Left cardiac atrium (tissue), 4 donors: ENCODE measurements at regions not wholly inside any gene's neighbourhood (a gene's known extent, or its start where the extent isn't known, plus 50 kb on each side); places are given as distances from the start of the nearest gene placed in this dataset.

Experiments
- ATAC-seq, 2 donors: fragments of 200-7000 bp; cut with Tn5 transposase; one replicate each; pipeline ENCODE4 v1.9.1; 2020; ENCODE audit warnings: mild to moderate bottlenecking in 2 of 2, moderate library complexity in 2 of 2
- DNase-seq: peaks from one replicate; pipeline ENCODE4 v3.0.0-alpha.2; 2020
- intact Hi-C, 2 donors: fragments of 100-400 bp; cut with DNase I; formaldehyde crosslinking; loops; one replicate each; pipeline versions ENCODE4 v1.14.1 to v1.15.1; 2022 to 2023
- donor health status: DM: no; HTN: yes; CAD: no.
- donor health status: DM: no; HTN: yes; CAD: no; lungs with severe emphysema.
- donor health status: DM: yes; HTN: yes; CAD: no.
- donor health status: Dilated cardiomyopathy.

DNA sequence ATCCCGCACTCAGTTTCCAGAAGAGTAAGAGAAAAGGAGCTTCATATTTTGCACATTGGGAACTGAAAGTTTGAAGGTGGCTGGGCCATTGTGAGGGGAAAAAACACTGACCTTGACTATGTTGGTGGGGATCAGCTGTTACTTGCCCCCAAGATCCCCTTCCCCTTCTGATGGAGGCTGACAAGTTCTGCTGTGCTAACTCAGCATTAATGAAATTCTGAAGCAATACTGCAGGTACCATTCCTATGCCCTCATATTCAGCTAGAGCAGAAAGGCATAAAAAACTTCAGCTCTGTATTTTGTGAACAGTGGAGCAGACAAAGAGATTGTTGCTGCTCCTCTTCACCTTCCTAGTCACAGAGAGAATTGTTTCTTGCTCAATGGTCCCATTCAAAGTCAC lies 1013.8 kb upstream of the C9orf72 start:
- intact Hi-C loops = no loop called here
- no peak for DNase-seq
- ATAC-seq = no peak

DNA sequence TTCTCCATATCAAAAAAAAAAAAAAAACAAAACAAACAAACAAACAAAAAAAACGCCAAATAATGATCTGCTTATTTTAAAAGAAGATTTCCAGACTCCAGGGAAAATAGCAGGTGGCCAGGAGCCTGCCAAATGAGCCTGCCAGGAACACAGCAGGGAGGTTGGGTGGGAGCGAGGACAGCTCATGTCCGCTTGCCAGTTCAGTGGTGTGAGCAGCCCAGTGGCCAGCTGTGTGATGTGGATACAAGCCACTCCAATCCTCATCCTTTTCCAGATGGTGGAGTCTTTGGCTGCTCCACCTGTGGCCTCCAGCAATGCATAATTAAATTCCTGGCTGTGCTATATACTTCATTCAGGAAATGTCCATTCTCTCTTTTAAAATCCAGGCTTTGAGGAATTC lies 1025.1 kb upstream of the C9orf72 start:
- no peak for ATAC-seq
- intact Hi-C loops = no loop called here
- DNase-seq = no peak

GRCh38 chr9:28600226-28600625 lies 1026.9 kb upstream of the C9orf72 start:
- ATAC-seq (no peak), DNase-seq (no peak)
- intact Hi-C loops = no loop called here

DNA sequence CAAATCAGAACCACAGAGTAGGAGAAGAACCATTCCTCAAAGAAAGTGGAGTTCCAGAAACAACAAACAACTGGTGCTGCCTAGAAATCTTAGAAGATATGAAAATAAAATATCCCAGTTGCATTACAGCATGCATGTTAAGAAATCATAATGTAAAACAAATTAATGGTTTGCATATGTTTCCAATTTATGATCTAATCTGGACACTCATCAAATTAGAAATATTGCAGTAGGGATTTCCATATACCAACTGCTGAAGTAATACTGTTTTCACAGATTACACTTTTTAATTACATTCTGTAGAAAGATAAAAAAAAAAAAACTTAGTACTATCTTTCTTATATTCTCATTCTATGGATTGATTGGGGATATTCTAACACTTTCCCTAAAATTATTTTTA lies 1034.6 kb upstream of the C9orf72 start:
- DNase-seq = no peak
- ATAC-seq = no peak
- intact Hi-C loops = no loop called here

DNA sequence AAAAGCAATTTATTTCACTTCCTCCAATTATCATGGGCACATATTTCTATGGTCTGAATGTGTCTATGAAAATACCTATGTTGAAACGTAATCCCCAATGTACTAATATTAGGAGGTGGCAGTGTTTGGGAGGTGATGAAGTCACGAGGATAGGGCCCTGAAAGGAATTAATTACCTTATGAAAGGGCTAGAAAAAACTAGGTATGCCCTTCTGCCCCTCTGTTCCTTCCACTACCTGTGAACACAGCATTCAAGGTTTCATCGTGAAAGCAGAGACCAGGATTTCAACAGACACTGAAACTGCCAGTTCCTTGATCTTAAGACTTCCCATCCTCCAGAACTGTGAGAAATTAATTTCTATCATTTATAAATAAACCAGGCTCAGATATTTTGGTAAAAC lies 1037.1 kb upstream of the C9orf72 start:
- intact Hi-C loops = no loop called here
- no peak for DNase-seq
- no peak for ATAC-seq

DNA sequence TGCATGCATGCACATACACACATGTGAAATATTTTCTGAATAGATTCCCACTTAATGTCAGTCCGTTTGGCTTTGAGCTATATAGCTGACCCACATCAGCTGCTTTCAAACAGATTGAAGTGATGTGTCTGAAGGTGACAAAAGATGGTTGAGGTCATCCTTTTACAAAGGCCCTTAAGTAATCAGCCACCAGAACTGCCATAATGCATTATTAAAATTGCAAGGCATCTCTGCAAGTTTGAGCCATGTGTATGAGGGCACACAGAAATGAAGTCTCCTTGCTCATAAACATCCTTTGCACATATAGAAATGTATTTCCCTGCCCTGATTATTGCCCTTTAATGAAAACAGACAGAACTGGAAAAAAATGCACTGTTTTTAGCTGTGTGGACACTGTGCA lies 1043.0 kb upstream of the C9orf72 start:
- no peak for ATAC-seq

DNA sequence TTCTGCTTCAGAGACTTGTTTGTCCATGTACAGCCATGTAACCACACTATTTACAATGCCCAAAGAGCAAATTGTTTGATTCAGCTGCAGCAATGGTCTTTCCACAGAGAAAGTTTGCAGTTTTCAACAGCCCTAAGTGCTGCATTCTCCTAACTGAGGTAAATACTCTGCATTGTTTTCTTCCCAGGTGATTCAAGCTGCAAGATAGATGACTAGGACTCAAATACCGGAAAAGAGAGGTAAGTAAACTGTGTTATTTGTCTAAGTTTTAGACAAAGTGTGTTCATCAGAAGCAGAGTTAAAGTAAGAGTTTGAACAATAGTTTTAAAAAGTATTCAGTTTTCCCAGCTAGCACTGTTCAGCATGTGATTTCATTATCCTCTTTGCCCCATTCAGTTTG lies 1046.7 kb upstream of the C9orf72 start:
- DNase-seq (no peak), ATAC-seq (no peak)
- intact Hi-C loops = no loop called here

More for the DNA sequence above, 1043.0 kb upstream of the C9orf72 start:
- no peak for DNase-seq
- intact Hi-C loops = no loop called here

- no peak for ATAC-seq
Measured at GRCh38 chr9:28620661-28621060, 1047.4 kb upstream of the C9orf72 start.

GRCh38 chr9:28624771-28625170 lies 1051.5 kb upstream of the C9orf72 start:
- ATAC-seq (no peak), DNase-seq (no peak)
- intact Hi-C loops = no loop called here

More at GRCh38 chr9:28620661-28621060, 1047.4 kb upstream of the C9orf72 start:
- no peak for DNase-seq
- intact Hi-C loops = no loop called here

GRCh38 chr9:28628031-28628430 lies 1054.8 kb upstream of the C9orf72 start:
- DNase-seq (no peak), ATAC-seq (no peak)
- intact Hi-C loops = no loop called here

DNA sequence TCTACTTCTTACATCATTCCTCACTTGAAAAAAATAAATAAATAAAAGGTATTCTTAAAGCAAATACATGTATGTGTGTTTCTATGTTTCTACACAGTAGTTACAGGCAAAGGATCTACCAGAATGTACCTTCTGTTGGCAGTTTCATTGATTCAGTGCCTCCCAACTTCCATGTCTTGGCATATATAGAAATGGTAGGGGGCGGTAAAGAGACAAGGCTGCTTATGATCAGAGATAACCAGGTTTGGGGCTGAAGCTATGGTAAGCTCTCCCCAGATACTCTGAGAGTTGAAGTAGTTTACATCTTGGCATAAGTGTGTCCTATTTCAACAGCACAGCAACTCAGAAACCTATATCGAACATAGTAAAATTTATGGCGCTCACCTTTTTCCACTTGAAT lies 1075.4 kb upstream of the C9orf72 start:
- DNase-seq (no peak), ATAC-seq (no peak)
- intact Hi-C loops = no loop called here

- DNase-seq = no peak
- ATAC-seq = no peak
- intact Hi-C loops = no loop called here
Measured at GRCh38 chr9:28650327-28650726, 1077.0 kb upstream of the C9orf72 start.

DNA sequence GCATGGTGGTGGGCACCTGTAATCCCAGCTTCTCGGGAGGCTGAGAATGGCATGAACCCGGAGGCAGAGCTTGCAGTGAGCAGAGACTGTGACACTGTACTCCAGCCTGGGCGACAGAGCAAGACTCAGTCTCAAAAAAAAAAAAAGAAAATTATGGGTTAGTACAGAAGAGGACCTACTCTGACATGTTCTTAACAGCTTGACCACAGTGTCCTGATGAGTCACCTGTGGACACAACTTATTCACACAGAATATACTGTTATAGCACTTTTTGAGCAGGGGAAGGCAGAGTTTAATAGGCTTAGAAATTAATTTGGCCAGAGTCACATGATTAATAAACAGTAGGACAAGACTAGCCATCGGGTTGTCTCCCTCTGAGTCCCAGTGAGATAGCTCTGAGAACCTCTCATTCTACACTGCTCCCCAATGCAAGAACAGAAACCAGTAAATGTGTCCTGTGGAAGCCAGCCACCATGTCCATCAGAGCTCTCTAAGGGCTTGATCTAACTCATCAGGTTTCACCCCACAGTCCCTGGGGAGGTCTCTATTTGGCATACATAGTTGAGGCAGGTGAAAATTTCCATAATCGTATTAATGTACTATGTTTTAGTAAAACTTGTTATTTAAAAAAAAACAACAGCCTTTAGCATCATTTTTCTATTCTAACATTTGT lies 1077.9 kb upstream of the C9orf72 start:
- DNase-seq (no peak), ATAC-seq (no peak)
- intact Hi-C loops = no loop called here

GRCh38 chr9:28653216-28653615 lies 1079.9 kb upstream of the C9orf72 start:
- intact Hi-C loops = no loop called here
- DNase-seq (no peak), ATAC-seq (no peak)

GRCh38 chr9:28656727-28657126 lies 1083.4 kb upstream of the C9orf72 start:
- intact Hi-C loops = no loop called here
- no peak for DNase-seq
- no peak for ATAC-seq

DNA sequence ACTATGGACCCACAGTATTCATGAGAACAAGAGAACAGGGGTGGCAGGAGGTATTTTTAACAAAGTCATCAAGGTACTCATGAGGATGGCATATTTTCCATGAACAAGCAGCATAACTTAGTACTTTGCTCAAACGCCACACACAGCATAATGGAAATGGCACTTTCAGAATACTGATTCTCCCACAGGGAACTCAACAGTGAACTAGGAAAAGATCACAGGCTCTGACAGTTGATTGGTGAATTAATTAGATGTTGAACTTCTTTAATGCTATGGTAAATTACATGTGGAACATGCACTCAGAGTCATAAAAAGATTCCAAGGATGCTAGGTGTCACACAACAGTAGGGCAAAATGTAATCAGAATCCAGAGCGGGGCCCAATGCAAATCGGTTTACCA lies 1088.6 kb upstream of the C9orf72 start:
- ATAC-seq (no peak), DNase-seq (no peak)
- intact Hi-C loops = no loop called here

DNA sequence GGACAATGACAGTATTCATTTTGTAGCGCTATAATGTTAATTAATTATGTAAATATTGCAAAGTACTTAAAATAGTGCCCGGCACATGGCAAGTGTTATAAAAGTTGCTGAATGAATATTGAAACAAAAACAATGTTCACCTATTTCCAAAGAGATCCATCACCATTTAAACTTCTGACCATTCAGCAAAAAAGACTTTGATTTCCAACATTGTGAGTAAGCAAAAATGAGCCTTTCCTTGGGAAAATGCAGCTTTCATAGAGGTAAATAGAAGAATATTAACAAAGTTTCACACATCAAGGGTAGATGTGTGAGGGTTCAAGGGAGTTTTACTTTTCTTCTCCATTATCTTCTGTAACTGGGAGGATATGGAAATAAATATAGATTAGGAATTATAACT lies 1089.4 kb upstream of the C9orf72 start:
- intact Hi-C loops = no loop called here
- ATAC-seq (no peak), DNase-seq (no peak)

DNA sequence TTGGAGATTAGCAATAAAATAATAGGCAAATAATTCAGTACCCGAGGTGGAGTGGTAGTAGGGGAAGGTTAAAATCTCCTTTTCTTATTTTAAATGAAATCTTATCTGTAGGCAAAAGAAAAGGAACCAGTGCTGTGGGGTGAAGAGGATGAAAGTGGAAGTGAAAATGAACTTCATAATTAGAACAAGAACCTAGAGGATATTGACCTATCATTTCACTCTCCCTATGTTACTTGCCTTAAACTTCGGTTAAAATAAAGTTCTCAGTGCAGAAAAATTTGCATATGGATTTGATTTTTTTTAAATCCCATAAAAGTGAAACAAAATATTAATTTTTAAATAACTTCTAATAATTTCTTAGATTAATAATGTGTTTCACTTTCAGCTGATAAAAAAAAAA lies 1094.9 kb upstream of the C9orf72 start:
- intact Hi-C loops = no loop called here
- DNase-seq = no peak
- ATAC-seq = no peak

- DNase-seq (no peak), ATAC-seq (no peak)
- intact Hi-C loops = no loop called here
Measured at GRCh38 chr9:28671000-28671399, 1097.7 kb upstream of the C9orf72 start.

DNA sequence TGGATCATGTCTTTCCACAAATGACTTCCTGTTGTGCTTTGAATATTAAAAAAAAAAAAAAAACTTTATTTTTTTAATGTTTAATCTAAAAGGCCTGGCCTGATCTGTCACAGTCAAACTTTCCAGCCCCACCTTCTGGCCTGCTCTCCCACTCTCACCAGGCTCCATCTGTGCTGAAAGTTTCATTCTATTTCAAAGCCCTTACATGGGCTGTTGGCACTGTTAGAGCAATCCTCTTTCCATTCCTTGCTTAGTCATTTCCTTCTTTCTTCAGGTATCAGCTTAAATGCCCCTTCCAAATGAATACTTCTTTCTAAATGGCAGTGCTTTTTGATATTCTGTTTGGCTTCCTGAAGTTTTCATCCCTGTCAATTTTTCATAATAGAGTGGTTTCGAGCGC lies 1104.8 kb upstream of the C9orf72 start:
- intact Hi-C loops = no loop called here
- DNase-seq = no peak
- ATAC-seq = no peak

GRCh38 chr9:28688172-28688571 lies 1114.9 kb upstream of the C9orf72 start:
- ATAC-seq (no peak), DNase-seq (no peak)
- intact Hi-C loops = no loop called here

DNA sequence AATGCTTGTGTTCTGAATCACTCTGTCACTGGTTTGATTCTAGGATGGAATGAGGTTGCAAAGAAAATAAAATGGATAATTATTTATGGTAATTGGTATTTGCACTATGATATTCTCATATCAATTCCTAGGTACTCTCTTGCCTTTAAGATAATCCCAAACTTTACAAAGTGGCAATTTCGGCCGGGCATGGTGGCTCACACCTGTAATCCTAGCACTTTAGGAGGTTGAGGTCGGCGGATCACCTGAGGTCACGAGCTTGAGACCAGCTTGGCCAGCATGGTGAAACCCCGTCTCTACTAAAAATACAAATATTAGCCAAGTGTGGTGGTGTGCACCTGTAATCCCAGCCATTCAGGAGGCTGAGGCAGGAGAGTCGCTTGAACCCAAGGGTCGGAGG lies 1118.7 kb upstream of the C9orf72 start:
- ATAC-seq (no peak), DNase-seq (no peak)
- intact Hi-C loops = no loop called here
